Peyer's patch (tissue), 4 donors: ENCODE measurements at regions not wholly inside any gene's neighbourhood (a gene's known extent, or its start where the extent isn't known, plus 50 kb on each side); places are given as distances from the start of the nearest gene placed in this dataset.

ENCODE experiments used
- DNase-seq, 3 donors: peaks; one replicate each; pipeline ENCODE4 v3.0.0-alpha.2; 2017 to 2019
- H3K27ac ChIP-seq, 4 donors: fragments of 200-600 bp; sonication (generic); one replicate each; pipeline ENCODE4 v1.5.1; 2016 to 2019
- H3K27me3 ChIP-seq, 2 donors: fragments of 200-600 bp; sonication (generic); one replicate each; pipeline ENCODE4 v1.5.1; 2019
- H3K36me3 ChIP-seq, 3 donors: fragments of 200-600 bp; sonication (generic); one replicate each; pipeline ENCODE4 v1.5.1; 2016 to 2019
- H3K4me1 ChIP-seq, 4 donors: fragments of 200-600 bp; sonication (generic); one replicate each; pipeline ENCODE4 v1.5.1; 2016 to 2019
- H3K4me3 ChIP-seq, 4 donors: fragments of 200-600 bp; sonication (generic); 1 replicate in 3 of 4; 2 replicates in 1 of 4; pipeline ENCODE4 v1.5.1; 2016 to 2019; ENCODE audit warnings: mild to moderate bottlenecking in 1 of 4
- H3K9me3 ChIP-seq, 4 donors: fragments of 200-600 bp; sonication (generic); one replicate each; pipeline ENCODE4 v1.5.1; 2016 to 2019; ENCODE audit warnings: mild to moderate bottlenecking in 1 of 4
- CTCF ChIP-seq, 6 experiments: fragments of 450-650 bp in 4 of 6; fragments of 200-600 bp in 2 of 6; sonication (generic) in 1 of 6; IDR thresholded peaks; one replicate each; pipeline ENCODE4 v1.5.1; 2017 to 2019; ENCODE audit warnings: antibody characterized with exemption in 6 of 6, mild to moderate bottlenecking in 3 of 6, moderate library complexity in 1 of 6
- POLR2A ChIP-seq, 2 donors: fragments of 450-650 bp; IDR thresholded peaks; one replicate each; pipeline ENCODE4 v1.5.1; 2017; ENCODE audit warnings: antibody characterized with exemption in 2 of 2, mild to moderate bottlenecking in 2 of 2, moderate library complexity in 2 of 2

GRCh38 chr7:84294847-84295455, 100.4 kb upstream of the SEMA3A start:
- no peak overlapping the region for H3K27ac ChIP-seq
- TF ChIP-seq CTCF (IDR thresholded peaks at IDR 0.05), result no peak
- no peak for TF ChIP-seq POLR2A (IDR thresholded peaks at IDR 0.05)
- no peaks in the 10 kb centered on the region for H3K9me3 ChIP-seq
- no peaks in the 10 kb centered on the region for H3K36me3 ChIP-seq
- no peaks in the 10 kb centered on the region for H3K27me3 ChIP-seq
- H3K4me3 ChIP-seq, result no peak overlapping the region
- H3K4me1 ChIP-seq, result no peaks in the 10 kb centered on the region
- no peak for DNase-seq

GRCh38 chr7:84294391-84294790, 99.8 kb upstream of the SEMA3A start:
- Histone ChIP-seq H3K36me3 (no peaks in the 10 kb centered on the region), H3K4me1 (no peaks in the 10 kb centered on the region), H3K9me3 (no peaks in the 10 kb centered on the region), H3K27ac (no peak overlapping the region), H3K27me3 (no peaks in the 10 kb centered on the region), H3K4me3 (no peak overlapping the region)
- TF ChIP-seq CTCF (IDR thresholded peaks at IDR 0.05), result no peak
- no peak for TF ChIP-seq POLR2A (IDR thresholded peaks at IDR 0.05)
- no peak for DNase-seq

- no peaks in the 10 kb centered on the region for H3K9me3 ChIP-seq
- H3K4me1 ChIP-seq, result no peaks in the 10 kb centered on the region
- DNase-seq, result no peak
- H3K27me3 ChIP-seq, result no peaks in the 10 kb centered on the region
- no peak overlapping the region for H3K27ac ChIP-seq
- no peak overlapping the region for H3K4me3 ChIP-seq
- no peaks in the 10 kb centered on the region for H3K36me3 ChIP-seq
- no peak for TF ChIP-seq POLR2A (IDR thresholded peaks at IDR 0.05)
- TF ChIP-seq CTCF (IDR thresholded peaks at IDR 0.05), result no peak
These were observed 97.2 kb upstream of the SEMA3A start for GRCh38 chr7:84291756-84292155.

GRCh38 chr7:84283798-84284197, 89.2 kb upstream of the SEMA3A start:
- Histone ChIP-seq H3K36me3 (no peaks in the 10 kb centered on the region), H3K4me3 (no peak overlapping the region), H3K27ac (no peak overlapping the region), H3K4me1 (no peaks in the 10 kb centered on the region), H3K27me3 (no peaks in the 10 kb centered on the region), H3K9me3 (no peaks in the 10 kb centered on the region)
- no peak for DNase-seq
- TF ChIP-seq POLR2A (IDR thresholded peaks at IDR 0.05) (no peak), CTCF (IDR thresholded peaks at IDR 0.05) (no peak)

- TF ChIP-seq POLR2A (IDR thresholded peaks at IDR 0.05) (no peak), CTCF (IDR thresholded peaks at IDR 0.05) (no peak)
- Histone ChIP-seq H3K36me3 (no peaks in the 10 kb centered on the region), H3K4me1 (no peaks in the 10 kb centered on the region), H3K27me3 (no peaks in the 10 kb centered on the region), H3K9me3 (no peaks in the 10 kb centered on the region), H3K27ac (no peak overlapping the region), H3K4me3 (no peak overlapping the region)
- DNase-seq, result no peak
These were observed 86.9 kb upstream of the SEMA3A start for GRCh38 chr7:84281518-84281917.
